Activated T-helper 17 cell treated with anti-CD3 and anti-CD28 coated beads, Interleukin-2, amount 50 U/mL, for 72 hours (primary cell): ENCODE measurements at regions not wholly inside any gene's neighbourhood (a gene's known extent, or its start where the extent isn't known, plus 50 kb on each side); places are given as distances from the start of the nearest gene placed in this dataset.
A peak's percentile ranks its signal among the peaks of the same experiment; 100 is the strongest.
"Not testable (repeated sequence)": the region's sequence is repeated elsewhere in the genome, so short reads cannot be mapped to it uniquely, and the experiment has no call there.

Experiments used
- ATAC-seq: fragments of 150-1000 bp; cut with Tn5 transposase; replicated peaks from 2 replicates; pipeline ENCODE4 v1.10.0; 2021; ENCODE audit warnings: mild to moderate bottlenecking, moderate library complexity
- H3K27ac Mint-ChIP-seq: one replicate; pipeline ENCODE4 v1.8.0; 2022; ENCODE audit warnings: mixed read lengths
- H3K27me3 Mint-ChIP-seq: one replicate; pipeline ENCODE4 v1.8.0; 2022; ENCODE audit warnings: mixed read lengths
- H3K36me3 Mint-ChIP-seq: one replicate; pipeline ENCODE4 v1.8.0; 2022; ENCODE audit warnings: low read depth, mild to moderate bottlenecking, mixed read lengths
- H3K4me1 Mint-ChIP-seq: one replicate; pipeline ENCODE4 v1.8.0; 2022; ENCODE audit warnings: mixed read lengths
- H3K4me3 Mint-ChIP-seq: one replicate; pipeline ENCODE4 v1.8.0; 2022; ENCODE audit warnings: mild to moderate bottlenecking, mixed read lengths
- H3K9me3 Mint-ChIP-seq: one replicate; pipeline ENCODE4 v1.8.0; 2022; ENCODE audit warnings: mixed read lengths

- H3K27me3 Mint-ChIP-seq, H3K36me3 Mint-ChIP-seq, H3K4me3 Mint-ChIP-seq, ATAC-seq, H3K4me1 Mint-ChIP-seq, H3K27ac Mint-ChIP-seq, H3K9me3 Mint-ChIP-seq: not testable (repeated sequence)
These were observed 64.8 kb downstream of the B4GALT7 start for GRCh38 chr5:177664737-177665136.

DNA sequence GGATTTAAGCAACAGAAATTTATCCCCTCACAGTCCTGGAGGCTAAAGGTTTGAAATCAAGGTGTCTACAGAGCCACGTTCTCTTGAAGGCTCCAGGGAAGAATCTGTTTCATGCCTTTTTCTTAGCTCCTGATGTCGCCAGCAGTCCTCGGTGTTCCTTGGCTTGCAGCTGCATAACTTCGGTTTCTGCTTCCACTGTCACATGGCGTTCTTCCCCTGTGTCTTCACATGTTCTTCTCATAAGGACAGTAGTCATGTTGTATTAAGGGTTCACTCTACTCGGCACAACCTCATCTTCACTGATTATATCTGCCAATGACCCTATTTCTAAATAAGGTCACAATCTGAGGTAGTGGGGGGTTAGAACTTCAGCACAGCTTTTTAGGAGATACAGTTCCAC lies 65.2 kb downstream of the B4GALT7 start:
- not testable (repeated sequence) for H3K27me3 Mint-ChIP-seq, H3K4me3 Mint-ChIP-seq, ATAC-seq, H3K9me3 Mint-ChIP-seq, H3K36me3 Mint-ChIP-seq, H3K27ac Mint-ChIP-seq, H3K4me1 Mint-ChIP-seq

- not testable (repeated sequence) for H3K4me3 Mint-ChIP-seq, H3K27me3 Mint-ChIP-seq, H3K4me1 Mint-ChIP-seq, ATAC-seq, H3K27ac Mint-ChIP-seq, H3K36me3 Mint-ChIP-seq, H3K9me3 Mint-ChIP-seq
These were observed 66.0 kb downstream of the B4GALT7 start for GRCh38 chr5:177665960-177666359.

GRCh38 chr5:177671035-177671754 lies 71.3 kb downstream of the B4GALT7 start:
- H3K27ac Mint-ChIP-seq, H3K9me3 Mint-ChIP-seq, H3K4me3 Mint-ChIP-seq, H3K27me3 Mint-ChIP-seq, H3K4me1 Mint-ChIP-seq, H3K36me3 Mint-ChIP-seq: not testable (repeated sequence)
- peak; percentile 45 for ATAC-seq

DNA sequence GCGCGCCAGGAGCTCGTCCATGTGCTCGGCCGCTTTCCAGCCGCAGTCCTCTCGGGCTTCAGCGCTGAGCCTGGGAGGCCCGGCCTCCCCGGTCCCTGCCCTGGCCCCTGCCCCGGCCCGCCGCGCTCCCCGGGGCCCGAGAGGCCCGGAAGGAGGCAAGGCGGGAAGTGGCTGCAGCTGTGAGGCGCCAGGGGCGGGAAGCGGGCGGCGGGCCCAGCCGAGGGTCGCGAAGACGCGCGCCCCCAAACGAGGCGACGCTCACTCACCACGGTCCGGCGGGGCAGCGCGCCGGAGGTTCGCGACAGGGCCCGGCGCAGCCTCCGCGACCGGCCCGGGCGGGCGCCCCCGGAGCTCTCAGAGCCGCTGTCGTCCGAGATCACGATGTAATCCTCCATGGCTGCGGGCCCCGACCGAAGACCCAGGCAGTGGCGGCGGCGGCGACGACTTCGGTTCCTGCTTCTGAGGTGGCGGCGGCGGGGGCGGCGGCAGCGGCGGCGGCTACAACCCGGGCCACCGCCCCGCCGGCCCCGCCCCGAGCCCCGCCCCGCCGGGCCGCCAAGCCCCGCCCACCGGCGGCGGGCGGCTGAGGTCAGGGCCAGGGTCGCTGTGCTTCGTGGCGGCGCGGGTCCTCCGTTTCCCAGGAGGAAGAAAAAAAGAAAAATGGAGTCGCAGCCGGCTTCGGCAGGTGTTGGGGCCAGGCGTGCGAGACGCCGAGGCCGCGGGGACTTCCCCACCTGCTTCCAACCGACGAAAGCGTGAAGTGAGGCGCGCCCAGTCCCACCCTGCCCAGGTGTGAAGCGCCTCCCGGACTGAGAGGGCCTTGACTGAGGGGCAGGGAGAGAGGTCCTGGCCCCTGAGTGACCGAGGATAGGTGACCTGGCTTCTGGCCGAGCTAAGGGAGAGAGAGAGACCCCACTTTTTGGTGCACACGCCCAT lies 72.1 kb downstream of the B4GALT7 start:
- peak; percentile 87 for ATAC-seq
- not testable (repeated sequence) for H3K27me3 Mint-ChIP-seq, H3K27ac Mint-ChIP-seq, H3K4me1 Mint-ChIP-seq, H3K36me3 Mint-ChIP-seq, H3K9me3 Mint-ChIP-seq
- peak overlapping the region; percentile 52 for H3K4me3 Mint-ChIP-seq
